GM12865 (cell line): ENCODE measurements at regions not wholly inside any gene's neighbourhood (a gene's known extent, or its start where the extent isn't known, plus 50 kb on each side); places are given as distances from the start of the nearest gene placed in this dataset.
"Not testable (repeated sequence)": the region's sequence is repeated elsewhere in the genome, so short reads cannot be mapped to it uniquely, and the experiment has no call there.

Experiments used
- DNase-seq: peaks from one replicate; pipeline ENCODE4 v3.0.0; 2010; ENCODE audit warnings: low read depth
- H3K4me3 ChIP-seq: 2 replicates; pipeline ENCODE4 v1.5.1; 2011; ENCODE audit warnings: mild to moderate bottlenecking, low read depth, low read length, control low read depth
- TF ChIP-seq, protein P1 (sequence below): IDR thresholded peaks from 2 replicates; pipeline ENCODE4 v1.5.1; 2011; ENCODE audit warnings: low read length, control low read depth, low read depth, inconsistent platforms; ENCODE audit not compliant: insufficient read depth; ENCODE audit errors: missing control alignments

DNA sequence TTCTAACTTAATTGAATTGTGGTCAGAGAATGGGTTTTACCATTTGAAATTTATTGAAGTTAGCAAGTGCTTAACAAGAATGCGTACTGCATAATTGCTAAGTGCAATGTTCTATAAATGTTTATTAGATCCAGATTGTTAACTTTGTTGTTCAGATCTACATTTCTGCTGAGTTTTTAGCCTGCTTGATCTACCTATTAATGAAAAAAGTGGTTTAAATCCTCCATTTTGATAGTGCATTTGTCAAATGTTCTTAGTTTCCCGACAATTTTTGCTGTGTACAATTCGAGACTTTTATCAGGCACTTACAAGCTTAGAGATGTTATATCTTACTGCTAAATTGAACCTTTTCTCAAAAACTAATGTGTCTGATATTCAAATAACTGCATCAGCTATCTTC is 156.4 kb upstream of the ADCY1 start:
- H3K4me3 ChIP-seq, result no peak overlapping the region
- DNase-seq, result no peak
- TF ChIP-seq, protein P1, sequence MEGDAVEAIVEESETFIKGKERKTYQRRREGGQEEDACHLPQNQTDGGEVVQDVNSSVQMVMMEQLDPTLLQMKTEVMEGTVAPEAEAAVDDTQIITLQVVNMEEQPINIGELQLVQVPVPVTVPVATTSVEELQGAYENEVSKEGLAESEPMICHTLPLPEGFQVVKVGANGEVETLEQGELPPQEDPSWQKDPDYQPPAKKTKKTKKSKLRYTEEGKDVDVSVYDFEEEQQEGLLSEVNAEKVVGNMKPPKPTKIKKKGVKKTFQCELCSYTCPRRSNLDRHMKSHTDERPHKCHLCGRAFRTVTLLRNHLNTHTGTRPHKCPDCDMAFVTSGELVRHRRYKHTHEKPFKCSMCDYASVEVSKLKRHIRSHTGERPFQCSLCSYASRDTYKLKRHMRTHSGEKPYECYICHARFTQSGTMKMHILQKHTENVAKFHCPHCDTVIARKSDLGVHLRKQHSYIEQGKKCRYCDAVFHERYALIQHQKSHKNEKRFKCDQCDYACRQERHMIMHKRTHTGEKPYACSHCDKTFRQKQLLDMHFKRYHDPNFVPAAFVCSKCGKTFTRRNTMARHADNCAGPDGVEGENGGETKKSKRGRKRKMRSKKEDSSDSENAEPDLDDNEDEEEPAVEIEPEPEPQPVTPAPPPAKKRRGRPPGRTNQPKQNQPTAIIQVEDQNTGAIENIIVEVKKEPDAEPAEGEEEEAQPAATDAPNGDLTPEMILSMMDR, result no peak

DNA sequence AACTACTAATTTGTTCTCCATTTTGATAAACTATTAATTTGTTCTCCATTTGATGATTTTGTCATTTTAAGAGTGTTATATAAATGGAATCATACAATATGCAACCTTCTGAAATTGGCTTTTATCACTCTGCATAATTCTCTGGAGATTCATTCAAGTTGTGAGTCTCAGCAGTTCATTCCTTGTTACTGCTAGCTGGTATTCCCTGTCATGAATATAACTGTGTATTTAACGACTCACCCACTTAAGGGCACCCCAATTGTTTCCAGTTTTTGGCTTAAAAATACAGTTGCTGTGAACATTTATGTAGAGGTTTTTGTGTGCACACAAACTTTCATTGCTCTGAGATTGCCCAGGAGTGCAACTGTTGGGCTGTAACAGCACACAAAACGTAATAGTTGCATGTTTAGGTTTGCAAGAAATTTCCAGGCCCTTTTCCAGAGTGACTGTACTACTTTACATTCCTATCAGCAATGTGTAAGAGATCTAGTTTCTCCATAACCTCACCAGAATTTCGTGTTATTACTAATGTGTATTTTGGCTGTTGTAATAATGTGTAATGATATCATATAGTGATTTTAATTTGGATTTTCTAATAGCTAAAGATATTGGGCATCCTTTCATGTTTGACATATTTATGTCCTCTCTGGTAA is 153.2 kb upstream of the ADCY1 start:
- no peak for DNase-seq

DNA sequence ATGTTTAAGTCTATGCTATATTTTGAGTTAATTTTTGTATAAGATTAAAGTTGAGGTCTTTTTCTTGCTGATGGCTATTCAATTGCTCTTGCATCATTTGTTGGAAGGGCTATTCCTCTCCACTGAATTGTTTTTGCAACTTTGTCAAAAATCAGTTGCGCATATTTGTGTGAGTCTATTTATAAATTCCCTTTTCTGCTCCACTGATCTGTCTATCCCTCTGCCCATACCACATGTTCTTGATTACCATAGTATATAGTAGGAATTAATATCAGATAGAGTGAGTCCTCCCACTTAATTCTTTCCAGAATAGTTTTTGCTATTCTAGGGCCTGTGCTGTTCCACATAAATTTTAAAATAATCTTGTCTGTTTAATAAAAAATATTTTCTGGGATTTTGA is 152.4 kb upstream of the ADCY1 start:
- TF ChIP-seq, protein P1, result no peak

More for the DNA sequence above, 153.2 kb upstream of the ADCY1 start:
- TF ChIP-seq, protein P1, result no peak
- H3K4me3 ChIP-seq, result no peak overlapping the region

DNA sequence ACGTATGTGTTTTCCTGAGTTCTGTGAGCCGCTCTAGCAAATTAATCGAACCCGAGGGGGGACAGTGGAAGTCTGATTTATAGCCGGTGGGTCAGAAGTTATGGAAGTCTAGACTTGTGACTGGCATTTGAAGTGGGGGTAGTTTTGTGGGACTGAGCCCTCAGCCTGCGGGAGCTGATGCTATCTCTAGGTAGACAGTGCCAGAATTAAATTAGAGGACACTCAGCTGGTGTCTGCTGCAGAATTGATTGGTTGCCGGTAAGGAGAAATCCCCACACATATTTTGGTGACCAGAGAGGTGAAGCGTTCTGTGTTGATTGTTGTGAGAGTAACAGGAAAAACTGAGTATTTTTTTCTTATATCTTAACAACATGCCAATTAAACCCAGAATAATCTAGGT is 143.8 kb upstream of the ADCY1 start:
- no peak for DNase-seq
- H3K4me3 ChIP-seq, result no peak overlapping the region
- TF ChIP-seq, protein P1, result no peak

More for the DNA sequence above, 152.4 kb upstream of the ADCY1 start:
- no peak overlapping the region for H3K4me3 ChIP-seq
- no peak for DNase-seq

- TF ChIP-seq, protein P1, result no peak
- H3K4me3 ChIP-seq, result no peak overlapping the region
- no peak for DNase-seq
Measured at GRCh38 chr7:45434167-45434784, 139.9 kb upstream of the ADCY1 start.

DNA sequence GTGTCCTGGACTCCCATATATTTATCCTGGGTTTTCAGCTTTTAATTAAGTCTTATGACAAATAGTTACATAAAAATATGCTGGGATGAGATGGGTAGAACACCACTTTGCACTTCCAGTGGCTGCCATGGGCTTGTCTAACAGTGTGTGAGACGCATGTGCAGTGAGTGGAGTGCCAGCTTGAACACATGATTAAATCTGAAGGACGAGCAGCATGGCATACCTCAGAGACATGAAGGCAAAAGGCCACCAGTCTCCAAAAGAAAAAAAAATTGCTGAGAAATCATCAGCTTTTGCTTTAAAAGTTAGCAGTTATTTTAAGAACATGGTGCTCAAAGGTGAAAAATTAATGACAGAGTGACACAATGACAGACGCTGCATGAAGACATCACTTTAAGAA is 139.0 kb upstream of the ADCY1 start:
- no peak for DNase-seq
- TF ChIP-seq, protein P1, result no peak
- H3K4me3 ChIP-seq, result no peak overlapping the region

- no peak for DNase-seq
- TF ChIP-seq, protein P1, result no peak
- H3K4me3 ChIP-seq, result no peak overlapping the region
Measured at GRCh38 chr7:45435846-45436245, 138.3 kb upstream of the ADCY1 start.

DNA sequence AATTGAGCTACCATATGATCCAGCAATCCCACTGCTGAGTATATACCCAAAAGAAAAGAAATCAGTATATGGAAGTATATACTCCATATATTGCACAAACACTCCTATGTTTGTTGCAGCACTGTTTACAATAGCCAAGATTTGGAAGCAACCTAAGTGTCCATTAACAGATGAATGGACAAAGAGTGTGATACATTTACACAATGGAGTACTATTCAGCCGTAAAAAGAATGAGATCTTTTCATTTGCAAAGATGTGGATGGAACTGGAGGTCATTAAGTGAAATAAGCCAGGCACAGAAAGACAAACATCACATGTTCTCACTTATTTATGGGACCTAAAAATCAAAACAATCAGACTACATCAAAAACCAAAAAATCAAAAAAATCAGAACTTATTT is 133.4 kb upstream of the ADCY1 start:
- H3K4me3 ChIP-seq, DNase-seq: not testable (repeated sequence)
